Right forelimb (tissue), 1 donor: ENCODE measurements at regions not wholly inside any gene's neighbourhood (a gene's known extent, or its start where the extent isn't known, plus 50 kb on each side); places are given as distances from the start of the nearest gene placed in this dataset.

ENCODE experiments used
- DNase-seq: peaks from one replicate; pipeline ENCODE4 v3.0.0-alpha.2; 2018

GRCh38 chr6:156509496-156509895, 267.7 kb upstream of the ARID1B start:
- no peak for DNase-seq

GRCh38 chr6:156508923-156509322, 268.3 kb upstream of the ARID1B start:
- DNase-seq, result no peak

GRCh38 chr6:156508126-156508525, 269.1 kb upstream of the ARID1B start:
- no peak for DNase-seq

- no peak for DNase-seq
Measured at GRCh38 chr6:156507656-156508055, 269.5 kb upstream of the ARID1B start.

GRCh38 chr6:156507106-156507505, 270.1 kb upstream of the ARID1B start:
- no peak for DNase-seq

GRCh38 chr6:156502969-156503504, 274.1 kb upstream of the ARID1B start:
- DNase-seq, result no peak

GRCh38 chr6:156497618-156498017, 279.6 kb upstream of the ARID1B start:
- DNase-seq, result no peak

GRCh38 chr6:156487877-156488276, 289.3 kb upstream of the ARID1B start:
- no peak for DNase-seq

- DNase-seq, result no peak
Measured at GRCh38 chr6:156485150-156485549, 292.0 kb upstream of the ARID1B start.

GRCh38 chr6:156474507-156475120, 302.6 kb upstream of the ARID1B start:
- DNase-seq, result no peak

GRCh38 chr6:156471000-156471399, 306.2 kb upstream of the ARID1B start:
- DNase-seq, result no peak

- DNase-seq, result no peak
Measured at GRCh38 chr6:156464100-156464878, 312.9 kb upstream of the ARID1B start.

- DNase-seq, result no peak
Measured at GRCh38 chr6:156461647-156462046, 315.5 kb upstream of the ARID1B start.

GRCh38 chr6:156457601-156458000, 319.6 kb upstream of the ARID1B start:
- no peak for DNase-seq

- DNase-seq, result no peak
Measured at GRCh38 chr6:156455847-156456246, 321.3 kb upstream of the ARID1B start.

- no peak for DNase-seq
Measured at GRCh38 chr6:156454867-156455266, 322.3 kb upstream of the ARID1B start.

- DNase-seq, result no peak
Measured at GRCh38 chr6:156451726-156452125, 325.5 kb upstream of the ARID1B start.

GRCh38 chr6:156451088-156451487, 326.1 kb upstream of the ARID1B start:
- no peak for DNase-seq

GRCh38 chr6:156450421-156450820, 326.8 kb upstream of the ARID1B start:
- DNase-seq, result no peak

- no peak for DNase-seq
Measured at GRCh38 chr6:156449569-156449968, 327.6 kb upstream of the ARID1B start.

- DNase-seq, result no peak
Measured at GRCh38 chr6:156449128-156449527, 328.1 kb upstream of the ARID1B start.

GRCh38 chr6:156448579-156448978, 328.6 kb upstream of the ARID1B start:
- DNase-seq, result no peak

- DNase-seq, result no peak
Measured at GRCh38 chr6:156440688-156441087, 336.5 kb upstream of the ARID1B start.

- no peak for DNase-seq
Measured at GRCh38 chr6:156438350-156438923, 338.7 kb upstream of the ARID1B start.
